ENCODE measurements at regions not wholly inside any gene's neighbourhood (a gene's known extent, or its start where the extent isn't known, plus 50 kb on each side); places are given as distances from the start of the nearest gene placed in this dataset.

DNA sequence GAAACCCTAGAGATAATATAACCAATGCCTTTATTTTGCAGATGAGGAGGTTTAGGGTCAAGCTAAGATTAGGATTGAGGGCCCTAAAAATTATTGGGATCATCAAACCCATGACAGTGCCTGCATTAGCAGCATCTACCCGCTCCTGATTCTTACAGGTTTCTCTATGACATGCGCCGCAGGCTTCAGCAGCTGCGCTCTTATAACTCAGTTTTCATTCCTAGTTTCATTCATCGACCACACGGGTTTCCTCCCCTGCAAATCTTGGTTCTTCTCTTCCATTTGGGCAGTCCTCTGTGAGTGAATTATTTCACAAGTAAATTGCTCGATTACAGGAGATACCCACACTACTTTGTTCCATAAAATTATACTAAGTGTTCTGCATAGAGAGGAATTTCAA lies 137.2 kb downstream of the SLC24A2 start:
- TF ChIP-seq, protein P1, sequence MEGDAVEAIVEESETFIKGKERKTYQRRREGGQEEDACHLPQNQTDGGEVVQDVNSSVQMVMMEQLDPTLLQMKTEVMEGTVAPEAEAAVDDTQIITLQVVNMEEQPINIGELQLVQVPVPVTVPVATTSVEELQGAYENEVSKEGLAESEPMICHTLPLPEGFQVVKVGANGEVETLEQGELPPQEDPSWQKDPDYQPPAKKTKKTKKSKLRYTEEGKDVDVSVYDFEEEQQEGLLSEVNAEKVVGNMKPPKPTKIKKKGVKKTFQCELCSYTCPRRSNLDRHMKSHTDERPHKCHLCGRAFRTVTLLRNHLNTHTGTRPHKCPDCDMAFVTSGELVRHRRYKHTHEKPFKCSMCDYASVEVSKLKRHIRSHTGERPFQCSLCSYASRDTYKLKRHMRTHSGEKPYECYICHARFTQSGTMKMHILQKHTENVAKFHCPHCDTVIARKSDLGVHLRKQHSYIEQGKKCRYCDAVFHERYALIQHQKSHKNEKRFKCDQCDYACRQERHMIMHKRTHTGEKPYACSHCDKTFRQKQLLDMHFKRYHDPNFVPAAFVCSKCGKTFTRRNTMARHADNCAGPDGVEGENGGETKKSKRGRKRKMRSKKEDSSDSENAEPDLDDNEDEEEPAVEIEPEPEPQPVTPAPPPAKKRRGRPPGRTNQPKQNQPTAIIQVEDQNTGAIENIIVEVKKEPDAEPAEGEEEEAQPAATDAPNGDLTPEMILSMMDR (IDR thresholded peaks at IDR 0.05; ENCODE audit: low read length): no peak
- no peak for TF ChIP-seq EZH2 (optimal IDR thresholded peaks at IDR 0.05; ENCODE audit: low read depth, low read length)

Measured in MM.1S (cell line).